Calu3 (cell line): ENCODE measurements at regions not wholly inside any gene's neighbourhood (a gene's known extent, or its start where the extent isn't known, plus 50 kb on each side); places are given as distances from the start of the nearest gene placed in this dataset.

Experiments used
- BruUV-seq: library from RNA; stranded (reverse); fragments of 400-500 nt; replicated peaks from 2 replicates; lab custom pipeline; 2021; lab: Mats Ljungman, UMichigan
- CTCF ChIA-PET: fragments of 300-600 bp; sonication (Branson Sonifier 250); formaldehyde crosslinking; loops from one replicate; lab custom pipeline; 2022; ENCODE audit warnings: antibody characterized with exemption; lab: Charles Lee
- DNase-seq: peaks from one replicate; pipeline ENCODE4 v3.0.0; 2022
- H3K27ac Mint-ChIP-seq: one replicate; pipeline ENCODE4 v1.8.0; 2022; ENCODE audit warnings: mixed read lengths; ENCODE audit not compliant: unreplicated experiment
- H3K27me3 Mint-ChIP-seq: one replicate; pipeline ENCODE4 v1.8.0; 2022; ENCODE audit warnings: mixed read lengths; ENCODE audit not compliant: unreplicated experiment
- H3K36me3 Mint-ChIP-seq: one replicate; pipeline ENCODE4 v1.8.0; 2022; ENCODE audit warnings: mild to moderate bottlenecking, moderate library complexity, mixed read lengths; ENCODE audit not compliant: insufficient read depth, unreplicated experiment
- H3K4me1 Mint-ChIP-seq: one replicate; pipeline ENCODE4 v1.8.0; 2022; ENCODE audit warnings: mild to moderate bottlenecking, low read depth, mixed read lengths; ENCODE audit not compliant: unreplicated experiment
- H3K4me3 Mint-ChIP-seq: one replicate; pipeline ENCODE4 v1.8.0; 2022; ENCODE audit warnings: mild to moderate bottlenecking, low read depth, moderate library complexity, mixed read lengths; ENCODE audit not compliant: unreplicated experiment
- H3K9me3 Mint-ChIP-seq: one replicate; pipeline ENCODE4 v1.8.0; 2022; ENCODE audit warnings: low read depth, mixed read lengths; ENCODE audit not compliant: unreplicated experiment
- intact Hi-C: fragments of 100-400 bp; cut with micrococcal nuclease; formaldehyde crosslinking; loops from one replicate; pipeline ENCODE4 v1.10.0; 2022; ENCODE audit not compliant: unreplicated experiment
- TF ChIP-seq, protein P1 (sequence below): fragments of 200-600 bp; IDR thresholded peaks from one replicate; pipeline ENCODE4 v1.8.0; 2022; ENCODE audit warnings: antibody characterized with exemption; ENCODE audit not compliant: unreplicated experiment

DNA sequence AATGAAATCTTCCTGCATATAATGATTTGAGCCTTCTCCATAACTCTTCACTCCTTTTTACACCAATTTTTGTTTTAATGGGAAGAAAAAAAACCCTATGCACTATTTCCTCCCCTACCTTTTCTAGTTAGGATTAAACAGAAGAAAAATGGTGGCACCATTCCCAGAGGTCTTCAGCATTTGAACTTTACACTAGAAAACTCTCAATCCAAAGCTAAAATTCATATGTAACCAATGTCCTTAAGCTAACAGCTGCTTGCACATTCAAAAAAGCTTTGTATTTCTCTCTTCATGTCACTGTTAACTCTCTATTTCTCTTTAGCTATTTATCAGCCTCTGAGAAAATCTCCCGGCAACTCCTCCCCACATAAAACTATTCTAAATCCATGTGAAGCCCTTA is 90.3 kb upstream of the UBL3 start:
- no peaks in the 10 kb centered on the region for H3K27me3 Mint-ChIP-seq
- peaks cover 14% of the 10 kb centered on the region for H3K4me1 Mint-ChIP-seq
- no peak for DNase-seq
- H3K36me3 Mint-ChIP-seq: peaks cover 4% of the 10 kb centered on the region
- H3K27ac Mint-ChIP-seq: no peak overlapping the region
- intact Hi-C loops: no loop called here
- CTCF ChIA-PET: interaction anchor here (0.7 kb wide), 1 partner anchor 112 kb away, joined by 3 read pairs; no protein-coding TSS in a partner anchor
- BruUV-seq: no TSS peak
- no peaks in the 10 kb centered on the region for H3K9me3 Mint-ChIP-seq
- no peak overlapping the region for H3K4me3 Mint-ChIP-seq
- TF ChIP-seq, protein P1, sequence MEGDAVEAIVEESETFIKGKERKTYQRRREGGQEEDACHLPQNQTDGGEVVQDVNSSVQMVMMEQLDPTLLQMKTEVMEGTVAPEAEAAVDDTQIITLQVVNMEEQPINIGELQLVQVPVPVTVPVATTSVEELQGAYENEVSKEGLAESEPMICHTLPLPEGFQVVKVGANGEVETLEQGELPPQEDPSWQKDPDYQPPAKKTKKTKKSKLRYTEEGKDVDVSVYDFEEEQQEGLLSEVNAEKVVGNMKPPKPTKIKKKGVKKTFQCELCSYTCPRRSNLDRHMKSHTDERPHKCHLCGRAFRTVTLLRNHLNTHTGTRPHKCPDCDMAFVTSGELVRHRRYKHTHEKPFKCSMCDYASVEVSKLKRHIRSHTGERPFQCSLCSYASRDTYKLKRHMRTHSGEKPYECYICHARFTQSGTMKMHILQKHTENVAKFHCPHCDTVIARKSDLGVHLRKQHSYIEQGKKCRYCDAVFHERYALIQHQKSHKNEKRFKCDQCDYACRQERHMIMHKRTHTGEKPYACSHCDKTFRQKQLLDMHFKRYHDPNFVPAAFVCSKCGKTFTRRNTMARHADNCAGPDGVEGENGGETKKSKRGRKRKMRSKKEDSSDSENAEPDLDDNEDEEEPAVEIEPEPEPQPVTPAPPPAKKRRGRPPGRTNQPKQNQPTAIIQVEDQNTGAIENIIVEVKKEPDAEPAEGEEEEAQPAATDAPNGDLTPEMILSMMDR: no peak

DNA sequence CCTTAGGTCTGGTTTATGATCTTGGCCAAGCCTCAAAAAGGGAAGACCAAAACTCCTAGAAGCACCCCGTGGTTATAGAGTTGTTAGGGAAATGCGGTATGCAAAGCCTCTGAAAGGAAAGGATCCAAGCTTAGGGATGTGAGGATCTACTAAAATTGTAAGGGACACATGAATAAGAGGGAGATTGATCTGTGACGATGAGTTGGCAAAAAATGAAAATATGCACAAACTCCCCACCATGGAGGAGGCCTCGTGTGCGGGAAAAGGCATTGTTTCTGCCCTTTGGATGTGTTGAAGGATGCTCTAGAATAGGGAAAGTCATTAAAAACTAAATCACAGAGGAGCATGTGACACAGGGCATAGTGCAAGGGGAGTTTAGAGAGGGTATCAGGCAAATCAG is 88.7 kb upstream of the UBL3 start:
- BruUV-seq: no TSS peak
- TF ChIP-seq, protein P1: no peak
- H3K27ac Mint-ChIP-seq: no peak overlapping the region
- CTCF ChIA-PET: no interaction called here
- intact Hi-C loops: no loop called here
- H3K36me3 Mint-ChIP-seq: peaks cover 5% of the 10 kb centered on the region
- H3K9me3 Mint-ChIP-seq: no peaks in the 10 kb centered on the region
- H3K27me3 Mint-ChIP-seq: no peaks in the 10 kb centered on the region
- no peak overlapping the region for H3K4me3 Mint-ChIP-seq
- DNase-seq: no peak
- peaks cover 16% of the 10 kb centered on the region for H3K4me1 Mint-ChIP-seq

DNA sequence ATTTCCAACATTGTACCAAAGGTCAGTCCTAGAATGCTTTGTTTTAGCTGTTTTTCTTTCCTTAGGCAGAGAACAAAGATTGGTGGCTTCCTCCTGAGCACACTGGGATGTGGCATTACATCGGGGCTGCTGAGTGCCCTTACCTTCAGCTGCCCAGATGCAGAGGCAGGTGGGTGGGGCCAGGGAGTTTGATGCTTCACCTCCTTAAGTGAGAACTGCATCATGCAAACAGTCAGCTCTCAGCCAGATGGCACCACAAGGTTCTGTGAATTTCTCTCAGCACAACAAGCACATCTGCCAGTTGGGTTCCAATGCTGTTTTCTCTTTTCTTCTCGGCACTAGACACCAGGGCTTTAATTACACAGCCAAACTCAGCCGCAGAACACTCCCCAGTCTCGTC is 87.4 kb upstream of the UBL3 start:
- TF ChIP-seq, protein P1: no peak
- no peak for DNase-seq
- Mint-ChIP-seq H3K4me3 (no peak overlapping the region), H3K36me3 (peaks cover 5% of the 10 kb centered on the region), H3K27me3 (no peaks in the 10 kb centered on the region), H3K4me1 (peaks cover 16% of the 10 kb centered on the region), H3K27ac (no peak overlapping the region), H3K9me3 (no peaks in the 10 kb centered on the region)
- CTCF ChIA-PET: interaction anchor here (2.5 kb wide), 1 partner anchor 14 kb away, joined by 10 read pairs; no protein-coding TSS in a partner anchor
- BruUV-seq: no TSS peak
- intact Hi-C loops: no loop called here

- Mint-ChIP-seq H3K27ac (no peak overlapping the region), H3K4me1 (peaks cover 16% of the 10 kb centered on the region), H3K36me3 (peaks cover 5% of the 10 kb centered on the region), H3K9me3 (no peaks in the 10 kb centered on the region), H3K4me3 (no peak overlapping the region), H3K27me3 (no peaks in the 10 kb centered on the region)
- no TSS peak for BruUV-seq
- no peak for DNase-seq
- CTCF ChIA-PET: interaction anchor here (2.5 kb wide), 1 partner anchor 13 kb away, joined by 10 read pairs; no protein-coding TSS in a partner anchor
- TF ChIP-seq, protein P1: no peak
- intact Hi-C loops: no loop called here
These were observed 87.0 kb upstream of the UBL3 start for GRCh38 chr13:29937379-29937778.
